ENCODE measurements at regions not wholly inside any gene's neighbourhood (a gene's known extent, or its start where the extent isn't known, plus 50 kb on each side); places are given as distances from the start of the nearest gene placed in this dataset.

GRCh38 chr2:193294371-193294770 lies 1099.6 kb upstream of the TMEFF2 start:
- FAIRE-seq (no peak), ATAC-seq (no peak), DNase-seq (ENCODE audit: low read depth, low spot score) (no peak)
- Histone ChIP-seq H3K27ac (ENCODE audit: control insufficient read depth, insufficient read depth) (no peak overlapping the region), H3K79me2 (ENCODE audit: control insufficient read depth, insufficient read depth, low read length) (no peaks in the 10 kb centered on the region), H3K36me3 (ENCODE audit: control insufficient read depth in 2 of 2, insufficient read depth in 2 of 2, low read length in 1 of 2) (no peaks in the 10 kb centered on the region), H3K9ac (ENCODE audit: control insufficient read depth, insufficient read depth, low read length) (no peak overlapping the region), H3K4me1 (ENCODE audit: control insufficient read depth, insufficient read depth, low read length) (no peaks in the 10 kb centered on the region), H3K9me3 (replicated peaks; ENCODE audit: control insufficient read depth, insufficient read depth, low read length) (no peaks in the 10 kb centered on the region), H4K20me1 (ENCODE audit: control insufficient read depth, insufficient read depth) (no peaks in the 10 kb centered on the region), H3K4me3 (no peak overlapping the region), H3K27me3 (replicated peaks in 1 of 2; ENCODE audit: control insufficient read depth in 2 of 2, insufficient read depth in 2 of 2, low read length in 1 of 2) (no peaks in the 10 kb centered on the region), H2AFZ (ENCODE audit: control insufficient read depth, low read depth, low read length) (no peak overlapping the region), H3K4me2 (ENCODE audit: control insufficient read depth, insufficient read depth) (no peak overlapping the region)
- ChIA-PET RAD21 (ENCODE audit: unreplicated experiment) (no interaction called here), POLR2A (no interaction called here), SMC1A (ENCODE audit: uncharacterized antibody, unreplicated experiment) (interaction anchor here (0.9 kb wide), 1 partner anchor 290 kb away, joined by 3 read pairs; no protein-coding TSS in a partner anchor), CTCF (no interaction called here)
- 0% methylated on average over 1 of the region's 1 CpG for WGBS (ENCODE audit: insufficient coverage, insufficient replicate concordance, low lambda C conversion rate, missing lambda C conversion rate)
- TF ChIP-seq SPI1 (IDR thresholded peaks at IDR 0.05; ENCODE audit: borderline replicate concordance, insufficient read depth, low read depth, low read length): no peak
- no peak for TF ChIP-seq KAT2A (conservative IDR thresholded peaks at IDR 0.05; ENCODE audit: control insufficient read depth, low read depth, low read length)
- no peak for TF ChIP-seq BACH1 (IDR thresholded peaks at IDR 0.05; ENCODE audit: borderline replicate concordance)
- no peak for TF ChIP-seq HDAC6 (IDR thresholded peaks at IDR 0.05; ENCODE audit: unreplicated experiment)
- TF ChIP-seq, protein P1, sequence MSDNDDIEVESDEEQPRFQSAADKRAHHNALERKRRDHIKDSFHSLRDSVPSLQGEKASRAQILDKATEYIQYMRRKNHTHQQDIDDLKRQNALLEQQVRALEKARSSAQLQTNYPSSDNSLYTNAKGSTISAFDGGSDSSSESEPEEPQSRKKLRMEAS (IDR thresholded peaks at IDR 0.05; ENCODE audit: low read depth, low read length): no peak
- no peak for TF ChIP-seq NR2C1 (IDR thresholded peaks at IDR 0.05)
- TF ChIP-seq ZNF384 (IDR thresholded peaks at IDR 0.05; ENCODE audit: borderline replicate concordance, low read depth, low read length): no peak
- no peak for TF ChIP-seq RBBP5 (conservative IDR thresholded peaks at IDR 0.05)
- TF ChIP-seq WRNIP1 (IDR thresholded peaks at IDR 0.05; ENCODE audit: borderline replicate concordance, low read depth, low read length): no peak
- no peak for TF ChIP-seq EZH2 (IDR thresholded peaks at IDR 0.05; ENCODE audit: borderline replicate concordance, control insufficient read depth, low read depth, low read length)
- no peak for TF ChIP-seq CHD4 (IDR thresholded peaks at IDR 0.05)
- TF ChIP-seq RELB (IDR thresholded peaks at IDR 0.05; ENCODE audit: low read depth): no peak
- no peak for TF ChIP-seq BHLHE40 (IDR thresholded peaks at IDR 0.05; ENCODE audit: borderline replicate concordance in 1 of 2, low read depth in 2 of 2, low read length in 1 of 2)
- intact Hi-C loops (cut with micrococcal nuclease; ENCODE audit: unreplicated experiment): no loop called here
- BruUV-seq (replicated peaks): no TSS peak
- in situ Hi-C loops (cut with MboI): no loop called here

Measured in GM12878 (cell line).